SK-N-SH treated with all-trans-retinoic acid at 6 μM for 48 hours (cell line): ENCODE measurements at regions not wholly inside any gene's neighbourhood (a gene's known extent, or its start where the extent isn't known, plus 50 kb on each side); places are given as distances from the start of the nearest gene placed in this dataset.

Experiments
- ISL1 ChIP-seq: fragments of 250-450 bp; sonication (Bioruptor Pico); IDR thresholded peaks from 2 replicates; pipeline ENCODE4 v2.1.2; 2022; ENCODE audit warnings: mild to moderate bottlenecking, moderate library complexity
- OSR1 ChIP-seq: fragments of 250-450 bp; sonication (Bioruptor Pico); IDR thresholded peaks from 2 replicates; pipeline ENCODE4 v1.8.0; 2022; ENCODE audit warnings: moderate library complexity, mild to moderate bottlenecking, inconsistent platforms
- SNAI2 ChIP-seq: fragments of 250-450 bp; sonication (Bioruptor Pico); IDR thresholded peaks from 2 replicates; pipeline ENCODE4 v1.5.0; 2020; ENCODE audit warnings: mild to moderate bottlenecking, moderate library complexity
- TCF4 ChIP-seq: fragments of 250-450 bp; sonication (Bioruptor Pico); IDR thresholded peaks from 2 replicates; pipeline ENCODE4 v1.8.0; 2021; ENCODE audit warnings: mild to moderate bottlenecking, moderate library complexity, borderline replicate concordance
- ZNF70 ChIP-seq: fragments of 450-650 bp; formaldehyde crosslinking; IDR thresholded peaks from 2 replicates; pipeline ENCODE4 v1.5.0; 2020; ENCODE audit warnings: mild to moderate bottlenecking, moderate library complexity
- TF ChIP-seq, protein P1 (sequence below): fragments of 250-450 bp; sonication (Bioruptor Pico); IDR thresholded peaks from 2 replicates; pipeline ENCODE4 v1.8.0; 2020; ENCODE audit warnings: mild to moderate bottlenecking, moderate library complexity, borderline replicate concordance
- TF ChIP-seq, protein P2 (sequence below): fragments of 250-450 bp; sonication (Bioruptor Pico); IDR thresholded peaks from 2 replicates; pipeline ENCODE4 v1.5.1; 2021; ENCODE audit warnings: mild to moderate bottlenecking, moderate library complexity

DNA sequence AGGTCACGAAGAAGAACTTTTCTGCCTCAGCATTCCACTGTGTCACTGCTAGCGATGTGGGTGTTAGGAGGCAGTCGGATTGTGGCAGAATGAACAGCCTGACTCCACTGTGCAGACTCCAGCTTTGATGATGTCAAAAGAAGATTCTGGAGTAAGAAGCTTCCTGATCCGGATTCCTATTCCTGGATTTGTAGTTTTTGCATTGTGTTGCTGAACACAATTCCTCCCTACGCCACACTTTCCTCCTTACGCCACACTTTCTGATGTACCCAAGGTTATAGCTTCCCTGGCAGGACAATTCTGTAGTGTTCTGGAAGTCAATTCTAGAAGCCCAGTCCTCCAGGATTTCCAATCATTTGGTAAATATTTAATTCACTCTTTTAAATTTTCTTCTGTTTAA lies 665.2 kb upstream of the ADGRL2 start:
- TF ChIP-seq OSR1 (CRISPR knock-in tag): no peak
- no peak for TF ChIP-seq ISL1 (CRISPR knock-in tag)
- no peak for TF ChIP-seq TCF4 (CRISPR knock-in tag)
- TF ChIP-seq ZNF70 (CRISPR knock-in tag): no peak
- TF ChIP-seq SNAI2 (CRISPR knock-in tag): no peak
- TF ChIP-seq, protein P1, sequence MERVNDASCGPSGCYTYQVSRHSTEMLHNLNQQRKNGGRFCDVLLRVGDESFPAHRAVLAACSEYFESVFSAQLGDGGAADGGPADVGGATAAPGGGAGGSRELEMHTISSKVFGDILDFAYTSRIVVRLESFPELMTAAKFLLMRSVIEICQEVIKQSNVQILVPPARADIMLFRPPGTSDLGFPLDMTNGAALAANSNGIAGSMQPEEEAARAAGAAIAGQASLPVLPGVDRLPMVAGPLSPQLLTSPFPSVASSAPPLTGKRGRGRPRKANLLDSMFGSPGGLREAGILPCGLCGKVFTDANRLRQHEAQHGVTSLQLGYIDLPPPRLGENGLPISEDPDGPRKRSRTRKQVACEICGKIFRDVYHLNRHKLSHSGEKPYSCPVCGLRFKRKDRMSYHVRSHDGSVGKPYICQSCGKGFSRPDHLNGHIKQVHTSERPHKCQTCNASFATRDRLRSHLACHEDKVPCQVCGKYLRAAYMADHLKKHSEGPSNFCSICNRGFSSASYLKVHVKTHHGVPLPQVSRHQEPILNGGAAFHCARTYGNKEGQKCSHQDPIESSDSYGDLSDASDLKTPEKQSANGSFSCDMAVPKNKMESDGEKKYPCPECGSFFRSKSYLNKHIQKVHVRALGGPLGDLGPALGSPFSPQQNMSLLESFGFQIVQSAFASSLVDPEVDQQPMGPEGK: no peak
- TF ChIP-seq, protein P2, sequence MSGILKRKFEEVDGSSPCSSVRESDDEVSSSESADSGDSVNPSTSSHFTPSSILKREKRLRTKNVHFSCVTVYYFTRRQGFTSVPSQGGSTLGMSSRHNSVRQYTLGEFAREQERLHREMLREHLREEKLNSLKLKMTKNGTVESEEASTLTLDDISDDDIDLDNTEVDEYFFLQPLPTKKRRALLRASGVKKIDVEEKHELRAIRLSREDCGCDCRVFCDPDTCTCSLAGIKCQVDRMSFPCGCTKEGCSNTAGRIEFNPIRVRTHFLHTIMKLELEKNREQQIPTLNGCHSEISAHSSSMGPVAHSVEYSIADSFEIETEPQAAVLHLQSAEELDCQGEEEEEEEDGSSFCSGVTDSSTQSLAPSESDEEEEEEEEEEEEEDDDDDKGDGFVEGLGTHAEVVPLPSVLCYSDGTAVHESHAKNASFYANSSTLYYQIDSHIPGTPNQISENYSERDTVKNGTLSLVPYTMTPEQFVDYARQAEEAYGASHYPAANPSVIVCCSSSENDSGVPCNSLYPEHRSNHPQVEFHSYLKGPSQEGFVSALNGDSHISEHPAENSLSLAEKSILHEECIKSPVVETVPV (CRISPR knock-in tag): no peak
